Panc1 (cell line): ENCODE measurements at regions not wholly inside any gene's neighbourhood (a gene's known extent, or its start where the extent isn't known, plus 50 kb on each side); places are given as distances from the start of the nearest gene placed in this dataset.

ENCODE experiments used
- ATAC-seq: fragments of 200-7000 bp; cut with Tn5 transposase; 2 replicates; pipeline ENCODE4 v1.9.1; 2020; ENCODE audit warnings: mild to moderate bottlenecking, moderate library complexity
- BruUV-seq: library from RNA; stranded (reverse); fragments of 400-500 nt; replicated peaks from 2 replicates; lab custom pipeline; 2021; lab: Mats Ljungman, UMichigan
- CTCF ChIA-PET: fragments of 300-600 bp; sonication (Branson Sonifier 250); formaldehyde crosslinking; loops from one replicate; lab custom pipeline; 2022; ENCODE audit warnings: antibody characterized with exemption; lab: Charles Lee
- POLR2A ChIA-PET: fragments of 300-600 bp; sonication (Branson Sonifier 250); formaldehyde crosslinking; loops from one replicate; lab custom pipeline; 2022; ENCODE audit warnings: antibody characterized with exemption; lab: Charles Lee
- DNase-seq: peaks from one replicate; pipeline ENCODE4 v3.0.0-alpha.2; 2010; ENCODE audit warnings: low read depth, low spot score
- H3K27ac ChIP-seq: 2 replicates; pipeline ENCODE4 v1.5.1; 2011; ENCODE audit warnings: mild to moderate bottlenecking, low read length, inconsistent platforms
- H3K27me3 ChIP-seq: fragments of 200-500 bp; sonication (Bioruptor generic); 2 replicates; pipeline ENCODE4 v1.6.0; 2014; ENCODE audit warnings: low read length, inconsistent platforms; ENCODE audit not compliant: control insufficient read depth, insufficient read depth
- H3K36me3 ChIP-seq: fragments of 200-500 bp; sonication (Bioruptor generic); 2 replicates; pipeline ENCODE4 v1.5.1; 2014; ENCODE audit warnings: inconsistent platforms, mild to moderate bottlenecking, low read length, moderate library complexity; ENCODE audit not compliant: control insufficient read depth, insufficient read depth
- H3K4me1 ChIP-seq: 2 replicates; pipeline ENCODE4 v1.5.1; 2011; ENCODE audit warnings: inconsistent platforms, mild to moderate bottlenecking, low read length, moderate library complexity; ENCODE audit not compliant: control insufficient read depth, insufficient read depth
- H3K4me3 ChIP-seq, 2 experiments: 2 replicates each; pipeline ENCODE4 v1.5.1; 2011 to 2012; ENCODE audit warnings: low read depth in 2 of 2, low read length in 2 of 2, mild to moderate bottlenecking in 2 of 2, inconsistent platforms in 1 of 2, moderate library complexity in 1 of 2
- H3K9me3 ChIP-seq: fragments of 200-500 bp; sonication (Bioruptor generic); 2 replicates; pipeline ENCODE4 v1.5.1; 2014; ENCODE audit warnings: low read depth, mild to moderate bottlenecking, inconsistent platforms, low read length, moderate library complexity; ENCODE audit not compliant: control insufficient read depth, insufficient read depth
- POLR2AphosphoS5 ChIP-seq: IDR thresholded peaks from 2 replicates; pipeline ENCODE4 v1.6.1; 2012; ENCODE audit warnings: mild to moderate bottlenecking, low read depth, low read length, moderate library complexity
- SIN3A ChIP-seq: IDR thresholded peaks from 2 replicates; pipeline ENCODE4 v1.6.1; 2012; ENCODE audit warnings: low read depth, mild to moderate bottlenecking, low read length, moderate library complexity, borderline replicate concordance; ENCODE audit not compliant: insufficient read depth
- TCF7L2 ChIP-seq: IDR thresholded peaks from 2 replicates; pipeline ENCODE4 v1.6.1; 2011; ENCODE audit warnings: mild to moderate bottlenecking, low read depth, low read length, inconsistent platforms
- in situ Hi-C: cut with HindIII; loops from 2 replicates; pipeline ENCODE4 v1.10.0; 2016; ENCODE audit warnings: low sequenced_read_pairs, low pct_unique_long_range_greater_than_20kb
- intact Hi-C: fragments of 100-400 bp; cut with micrococcal nuclease; formaldehyde crosslinking; loops from one replicate; pipeline ENCODE4 v1.10.0; 2022; ENCODE audit not compliant: unreplicated experiment
- TF ChIP-seq, protein P1 (sequence below): fragments of 450-650 bp; IDR thresholded peaks from 2 replicates; pipeline ENCODE4 v1.5.1; 2017; ENCODE audit warnings: mild to moderate bottlenecking
- TF ChIP-seq, protein P2 (sequence below), 2 experiments: IDR thresholded peaks; 2 replicates each; pipeline ENCODE4 v1.6.1; 2011 to 2012; ENCODE audit warnings: low read depth in 2 of 2, control low read depth in 1 of 2, low read length in 1 of 2, mild to moderate bottlenecking in 1 of 2, moderate library complexity in 1 of 2; ENCODE audit not compliant: insufficient read depth in 1 of 2

DNA sequence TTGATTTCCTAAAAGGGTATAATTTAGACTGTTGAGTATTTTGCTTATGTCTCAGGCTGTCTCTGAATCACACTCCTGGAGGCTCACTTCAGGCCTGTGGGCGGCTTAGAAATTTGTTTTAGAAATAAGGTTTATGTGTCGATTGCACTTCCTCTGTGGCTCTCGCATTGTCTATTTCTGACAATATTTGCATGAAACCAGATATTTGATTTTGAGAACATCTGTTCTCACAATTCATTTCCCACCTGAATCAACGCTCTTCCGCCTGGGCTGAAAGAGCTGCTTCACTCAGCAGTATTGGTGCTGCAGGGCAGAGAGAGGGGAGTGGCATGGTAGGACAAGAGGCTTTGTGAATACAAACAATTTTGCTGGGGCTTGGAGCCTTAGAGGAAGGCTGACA lies 262.0 kb downstream of the ADRA2A start:
- H3K27ac ChIP-seq = no peak overlapping the region
- no peak overlapping the region for H3K4me3 ChIP-seq
- H3K9me3 ChIP-seq = no peaks in the 10 kb centered on the region; the same call in 1 of the 2 replicates
- BruUV-seq = no TSS peak
- ATAC-seq (no peak), DNase-seq (no peak)
- in situ Hi-C loops = no loop called here
- CTCF ChIA-PET = no interaction called here
- H3K27me3 ChIP-seq = no peaks in the 10 kb centered on the region
- POLR2A ChIA-PET = no interaction called here
- no peak for TF ChIP-seq POLR2AphosphoS5
- no peak for TF ChIP-seq TCF7L2
- TF ChIP-seq SIN3A = no peak
- TF ChIP-seq, protein P1, sequence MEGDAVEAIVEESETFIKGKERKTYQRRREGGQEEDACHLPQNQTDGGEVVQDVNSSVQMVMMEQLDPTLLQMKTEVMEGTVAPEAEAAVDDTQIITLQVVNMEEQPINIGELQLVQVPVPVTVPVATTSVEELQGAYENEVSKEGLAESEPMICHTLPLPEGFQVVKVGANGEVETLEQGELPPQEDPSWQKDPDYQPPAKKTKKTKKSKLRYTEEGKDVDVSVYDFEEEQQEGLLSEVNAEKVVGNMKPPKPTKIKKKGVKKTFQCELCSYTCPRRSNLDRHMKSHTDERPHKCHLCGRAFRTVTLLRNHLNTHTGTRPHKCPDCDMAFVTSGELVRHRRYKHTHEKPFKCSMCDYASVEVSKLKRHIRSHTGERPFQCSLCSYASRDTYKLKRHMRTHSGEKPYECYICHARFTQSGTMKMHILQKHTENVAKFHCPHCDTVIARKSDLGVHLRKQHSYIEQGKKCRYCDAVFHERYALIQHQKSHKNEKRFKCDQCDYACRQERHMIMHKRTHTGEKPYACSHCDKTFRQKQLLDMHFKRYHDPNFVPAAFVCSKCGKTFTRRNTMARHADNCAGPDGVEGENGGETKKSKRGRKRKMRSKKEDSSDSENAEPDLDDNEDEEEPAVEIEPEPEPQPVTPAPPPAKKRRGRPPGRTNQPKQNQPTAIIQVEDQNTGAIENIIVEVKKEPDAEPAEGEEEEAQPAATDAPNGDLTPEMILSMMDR = no peak
- TF ChIP-seq, protein P2, sequence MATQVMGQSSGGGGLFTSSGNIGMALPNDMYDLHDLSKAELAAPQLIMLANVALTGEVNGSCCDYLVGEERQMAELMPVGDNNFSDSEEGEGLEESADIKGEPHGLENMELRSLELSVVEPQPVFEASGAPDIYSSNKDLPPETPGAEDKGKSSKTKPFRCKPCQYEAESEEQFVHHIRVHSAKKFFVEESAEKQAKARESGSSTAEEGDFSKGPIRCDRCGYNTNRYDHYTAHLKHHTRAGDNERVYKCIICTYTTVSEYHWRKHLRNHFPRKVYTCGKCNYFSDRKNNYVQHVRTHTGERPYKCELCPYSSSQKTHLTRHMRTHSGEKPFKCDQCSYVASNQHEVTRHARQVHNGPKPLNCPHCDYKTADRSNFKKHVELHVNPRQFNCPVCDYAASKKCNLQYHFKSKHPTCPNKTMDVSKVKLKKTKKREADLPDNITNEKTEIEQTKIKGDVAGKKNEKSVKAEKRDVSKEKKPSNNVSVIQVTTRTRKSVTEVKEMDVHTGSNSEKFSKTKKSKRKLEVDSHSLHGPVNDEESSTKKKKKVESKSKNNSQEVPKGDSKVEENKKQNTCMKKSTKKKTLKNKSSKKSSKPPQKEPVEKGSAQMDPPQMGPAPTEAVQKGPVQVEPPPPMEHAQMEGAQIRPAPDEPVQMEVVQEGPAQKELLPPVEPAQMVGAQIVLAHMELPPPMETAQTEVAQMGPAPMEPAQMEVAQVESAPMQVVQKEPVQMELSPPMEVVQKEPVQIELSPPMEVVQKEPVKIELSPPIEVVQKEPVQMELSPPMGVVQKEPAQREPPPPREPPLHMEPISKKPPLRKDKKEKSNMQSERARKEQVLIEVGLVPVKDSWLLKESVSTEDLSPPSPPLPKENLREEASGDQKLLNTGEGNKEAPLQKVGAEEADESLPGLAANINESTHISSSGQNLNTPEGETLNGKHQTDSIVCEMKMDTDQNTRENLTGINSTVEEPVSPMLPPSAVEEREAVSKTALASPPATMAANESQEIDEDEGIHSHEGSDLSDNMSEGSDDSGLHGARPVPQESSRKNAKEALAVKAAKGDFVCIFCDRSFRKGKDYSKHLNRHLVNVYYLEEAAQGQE (IDR thresholded peaks at IDR 0.05; ENCODE audit: insufficient read depth in 1 of 2, low read depth in 2 of 2, low read length in 1 of 2) = no peak
- intact Hi-C loops = no loop called here
- no peaks in the 10 kb centered on the region for H3K36me3 ChIP-seq
- no peaks in the 10 kb centered on the region for H3K4me1 ChIP-seq

DNA sequence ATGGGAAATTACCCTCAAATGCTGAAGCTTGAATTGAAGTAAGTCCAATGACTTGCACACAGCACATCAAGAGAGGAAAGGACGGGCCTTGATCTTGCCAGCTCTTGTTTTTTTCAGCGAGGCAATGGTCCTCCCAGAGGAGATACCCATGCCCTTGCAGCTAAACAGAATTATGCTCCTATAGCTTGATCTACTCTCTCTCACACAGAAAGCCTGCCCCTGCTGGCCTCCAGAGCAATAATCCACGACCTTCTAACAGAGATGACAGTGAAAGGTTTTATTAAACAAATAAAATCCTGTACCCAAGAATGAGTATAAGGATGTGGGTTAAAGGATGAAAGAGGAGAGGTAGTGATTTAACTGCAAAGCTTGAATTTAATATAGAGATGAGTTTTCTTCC lies 268.0 kb downstream of the ADRA2A start:
- peaks cover 3% of the 10 kb centered on the region; the same call in 1 of the 2 replicates for H3K27me3 ChIP-seq
- no peaks in the 10 kb centered on the region for H3K4me1 ChIP-seq
- no peaks in the 10 kb centered on the region; the same call in 1 of the 2 replicates for H3K9me3 ChIP-seq
- ATAC-seq (no peak), DNase-seq (no peak)
- in situ Hi-C loops (no loop called here), intact Hi-C loops (no loop called here)
- no peaks in the 10 kb centered on the region for H3K36me3 ChIP-seq
- CTCF ChIA-PET = no interaction called here
- H3K4me3 ChIP-seq = no peak overlapping the region
- no peak overlapping the region for H3K27ac ChIP-seq
- POLR2A ChIA-PET = no interaction called here
- TF ChIP-seq, protein P1 = peak; percentile 45
- TF ChIP-seq, protein P2 (IDR thresholded peaks at IDR 0.05; ENCODE audit: insufficient read depth in 1 of 2, low read depth in 2 of 2, low read length in 1 of 2) = no peak
- no TSS peak for BruUV-seq
